ENCODE measurements at regions not wholly inside any gene's neighbourhood (a gene's known extent, or its start where the extent isn't known, plus 50 kb on each side); places are given as distances from the start of the nearest gene placed in this dataset.

DNA sequence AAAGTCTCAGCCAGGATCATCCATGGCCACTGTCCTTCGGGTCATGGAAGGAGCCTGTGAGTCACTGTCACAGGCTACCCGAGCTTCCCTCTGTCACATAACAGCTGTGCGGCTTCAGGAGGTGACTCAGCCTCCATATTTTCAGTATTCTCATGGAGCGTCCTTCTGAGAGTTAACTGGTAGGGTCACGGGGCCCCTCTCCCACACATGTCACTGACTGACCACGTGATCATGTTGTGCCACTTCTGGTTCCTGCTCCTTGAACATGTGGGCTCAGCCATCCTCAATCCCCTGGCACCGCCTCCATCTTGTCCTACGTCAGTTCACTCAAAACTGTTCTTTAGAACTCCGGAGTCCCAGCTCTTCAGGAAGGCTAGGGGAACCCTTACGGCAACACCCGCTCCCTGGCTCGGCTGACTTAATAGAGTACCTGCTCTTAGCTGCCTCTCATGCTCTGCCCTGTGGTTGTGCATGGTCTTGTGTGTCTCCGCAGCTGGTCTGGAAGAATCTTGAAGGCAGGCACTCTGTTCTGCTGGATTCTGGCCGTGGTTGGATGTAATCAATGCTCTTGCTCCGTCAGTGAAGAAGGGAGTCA, 182.8 kb downstream of the ICE1 start:
- TF ChIP-seq POLR2A (IDR thresholded peaks at IDR 0.05; ENCODE audit: low read depth, low read length) (no peak), TAF1 (IDR thresholded peaks at IDR 0.05; ENCODE audit: borderline replicate concordance, low read depth, low read length) (no peak), POLR2AphosphoS5 (IDR thresholded peaks at IDR 0.05; ENCODE audit: low read depth, low read length) (no peak)

All from GM12892 (cell line).